GM21423 (cell line): ENCODE measurements at regions not wholly inside any gene's neighbourhood (a gene's known extent, or its start where the extent isn't known, plus 50 kb on each side); places are given as distances from the start of the nearest gene placed in this dataset.

ENCODE experiments used
- ATAC-seq: cut with Tn5 transposase; IDR thresholded peaks from one replicate; pipeline ENCODE4 v1.9.1; 2021; ENCODE audit warnings: mild to moderate bottlenecking, moderate library complexity; ENCODE audit not compliant: unreplicated experiment

DNA sequence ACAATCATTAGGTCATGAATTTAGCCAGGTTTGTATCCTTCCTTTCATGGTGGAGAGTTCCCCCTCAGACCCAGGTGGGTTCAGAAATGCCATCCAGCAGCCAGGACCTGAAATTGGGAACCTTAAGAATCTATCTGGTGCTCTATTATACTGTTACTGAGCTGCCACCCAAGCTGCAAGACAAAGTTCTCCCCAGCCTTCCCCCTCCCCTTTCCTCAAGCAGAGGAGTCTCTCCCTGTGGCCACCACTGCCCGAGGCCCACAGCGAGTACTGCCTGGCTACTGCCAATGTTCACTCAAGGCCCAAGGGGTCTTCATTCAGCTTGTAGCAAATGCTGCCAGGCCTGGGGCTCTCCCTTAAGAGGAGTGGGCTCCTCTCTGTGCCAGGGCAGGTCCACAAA is 133.8 kb downstream of the TMEM38B start:
- no peak for ATAC-seq

DNA sequence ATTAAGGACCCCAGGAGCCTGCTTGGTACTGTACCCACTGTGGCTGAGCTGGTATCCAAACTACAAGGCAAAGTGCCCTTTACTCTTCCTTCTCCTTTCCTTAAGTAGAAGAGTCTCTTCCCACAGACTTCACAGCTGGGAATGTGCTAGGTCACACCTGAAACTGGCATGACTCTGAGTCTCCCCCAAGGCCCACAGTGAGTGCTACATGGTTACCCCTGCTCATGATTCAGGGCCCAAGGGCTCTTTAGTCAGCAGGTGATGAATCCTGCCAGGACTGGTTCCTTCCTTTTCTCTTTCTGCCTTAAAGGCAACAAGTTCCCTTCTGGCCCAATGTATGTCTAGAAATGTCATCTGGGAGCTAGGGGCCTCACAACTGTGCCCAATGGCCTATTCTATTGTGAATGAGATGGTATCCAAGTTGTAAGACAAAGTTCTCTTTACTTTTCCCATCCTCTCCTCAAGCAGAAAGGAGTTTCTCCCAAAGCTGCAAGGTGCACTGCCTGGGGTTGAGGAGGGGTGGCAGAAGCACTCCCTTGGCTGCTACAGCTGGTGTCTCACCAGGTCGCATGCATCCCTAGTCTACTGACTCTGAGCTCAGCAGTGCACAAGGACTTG is 134.4 kb downstream of the TMEM38B start:
- no peak for ATAC-seq

DNA sequence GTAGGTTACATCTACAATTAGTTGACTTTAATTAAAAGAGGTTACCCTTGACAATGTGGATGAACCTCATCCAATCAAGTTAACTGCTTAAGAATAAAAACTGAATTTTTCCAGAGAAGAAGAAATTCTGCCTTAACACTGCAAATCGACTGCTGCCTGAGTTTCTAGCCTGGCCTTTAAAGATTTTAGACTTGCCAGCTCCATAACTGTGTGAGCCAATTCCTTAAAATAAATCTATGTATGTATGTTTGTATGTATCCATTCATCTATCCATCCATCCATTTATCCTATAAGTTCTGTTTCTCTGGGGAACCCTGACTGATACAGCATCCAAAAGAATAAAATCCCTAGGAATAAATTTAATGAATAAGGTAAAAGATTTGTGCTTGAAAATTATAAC is 136.1 kb downstream of the TMEM38B start:
- no peak for ATAC-seq

DNA sequence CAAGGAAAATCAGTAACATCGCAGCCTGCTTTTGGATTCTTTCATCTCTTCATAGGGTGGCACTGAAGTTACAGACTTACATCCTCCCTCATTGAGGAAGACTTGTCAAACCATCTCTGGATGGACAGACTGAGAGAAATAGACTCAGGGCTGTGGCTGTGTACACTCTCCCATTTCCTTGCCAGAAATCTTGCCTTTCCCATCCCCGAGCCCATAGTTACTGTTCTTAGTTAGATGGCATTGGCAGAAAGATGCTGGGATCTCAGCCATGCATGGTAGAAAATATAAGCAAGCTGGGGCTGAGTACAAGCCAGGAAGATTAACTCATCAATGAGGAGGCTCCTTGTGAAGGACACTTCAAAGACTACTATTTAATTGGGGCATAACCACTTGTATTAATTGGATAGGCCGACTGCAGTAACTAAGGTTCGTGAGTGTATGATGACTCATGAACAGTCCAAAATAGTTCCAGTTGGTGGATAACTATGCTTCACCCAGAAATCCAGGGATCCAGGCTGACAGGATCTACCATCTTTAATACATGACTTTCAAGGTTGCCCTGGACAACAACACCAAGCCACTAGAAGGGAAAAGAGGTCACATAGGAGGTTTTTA is 137.9 kb downstream of the TMEM38B start:
- ATAC-seq: no peak

DNA sequence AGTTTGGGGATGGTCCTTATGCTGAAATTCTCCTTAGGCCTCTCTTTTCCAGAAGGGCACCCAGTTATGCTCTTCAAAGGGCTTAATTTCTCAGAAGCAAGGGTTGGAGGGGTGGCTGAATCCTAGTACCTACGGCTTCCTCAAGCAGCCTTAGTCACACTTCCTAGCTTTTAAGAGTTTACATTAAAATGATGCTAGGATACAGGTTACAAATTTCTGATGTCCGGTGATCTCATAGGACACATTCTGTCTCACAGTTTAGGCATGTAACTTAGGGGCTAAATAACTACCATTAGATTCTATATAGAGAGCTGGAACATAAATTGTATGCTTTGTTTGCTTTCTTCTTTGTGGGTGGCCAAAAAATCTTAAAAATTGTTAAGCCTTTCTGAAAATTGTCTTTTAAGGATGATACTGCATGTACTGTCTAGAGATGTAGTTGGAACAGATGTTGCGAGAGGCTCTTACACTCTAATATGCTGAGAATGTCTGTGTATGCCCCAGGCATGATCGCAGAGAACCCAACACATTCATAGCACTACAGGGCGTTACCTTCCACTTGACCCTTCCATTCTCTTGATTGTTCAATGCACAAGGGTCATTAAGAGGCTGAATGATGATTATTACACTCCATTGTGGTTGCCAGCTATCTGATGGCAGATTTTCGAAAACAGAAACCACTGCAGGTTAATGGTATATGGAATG is 139.1 kb downstream of the TMEM38B start:
- ATAC-seq: no peak

DNA sequence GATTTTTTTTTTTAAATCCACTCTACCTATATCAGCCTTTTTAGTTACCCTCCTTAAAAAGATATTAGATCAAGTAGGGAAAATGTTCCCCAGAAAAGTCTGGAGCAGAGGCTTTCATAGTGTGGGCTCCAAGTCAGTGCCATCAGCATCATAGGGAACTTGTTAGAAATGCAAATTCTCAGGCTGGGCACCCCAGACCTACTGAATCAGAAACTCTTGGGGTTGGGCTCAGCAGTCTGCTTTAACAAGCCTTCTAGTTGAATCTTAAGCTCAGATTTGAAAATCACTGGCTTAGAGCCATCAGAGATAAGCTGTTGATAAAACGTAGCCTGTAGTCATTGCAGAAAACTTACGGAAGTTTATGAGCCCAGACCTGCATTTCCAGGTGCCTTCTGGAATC is 140.1 kb downstream of the TMEM38B start:
- no peak for ATAC-seq

DNA sequence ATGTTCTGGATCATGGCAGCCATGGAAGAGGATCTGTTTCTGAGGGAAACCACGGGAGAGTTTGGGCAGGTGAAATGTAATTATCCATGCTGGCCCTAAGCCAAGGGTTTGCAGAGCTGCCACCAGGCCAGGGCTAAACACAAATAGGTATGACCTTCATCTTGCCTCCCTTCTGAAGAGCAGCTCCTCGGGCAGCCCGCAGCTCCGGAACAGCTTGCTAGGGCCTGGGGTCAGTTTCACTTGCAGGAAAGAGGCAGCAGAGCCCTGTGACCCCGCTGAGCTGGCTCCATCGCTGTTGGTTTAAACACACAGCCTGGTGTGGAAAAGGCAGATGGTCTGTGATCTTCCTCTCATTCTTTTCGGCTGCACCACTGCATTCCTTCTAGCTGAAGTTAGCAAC is 141.4 kb downstream of the TMEM38B start:
- ATAC-seq: no peak

DNA sequence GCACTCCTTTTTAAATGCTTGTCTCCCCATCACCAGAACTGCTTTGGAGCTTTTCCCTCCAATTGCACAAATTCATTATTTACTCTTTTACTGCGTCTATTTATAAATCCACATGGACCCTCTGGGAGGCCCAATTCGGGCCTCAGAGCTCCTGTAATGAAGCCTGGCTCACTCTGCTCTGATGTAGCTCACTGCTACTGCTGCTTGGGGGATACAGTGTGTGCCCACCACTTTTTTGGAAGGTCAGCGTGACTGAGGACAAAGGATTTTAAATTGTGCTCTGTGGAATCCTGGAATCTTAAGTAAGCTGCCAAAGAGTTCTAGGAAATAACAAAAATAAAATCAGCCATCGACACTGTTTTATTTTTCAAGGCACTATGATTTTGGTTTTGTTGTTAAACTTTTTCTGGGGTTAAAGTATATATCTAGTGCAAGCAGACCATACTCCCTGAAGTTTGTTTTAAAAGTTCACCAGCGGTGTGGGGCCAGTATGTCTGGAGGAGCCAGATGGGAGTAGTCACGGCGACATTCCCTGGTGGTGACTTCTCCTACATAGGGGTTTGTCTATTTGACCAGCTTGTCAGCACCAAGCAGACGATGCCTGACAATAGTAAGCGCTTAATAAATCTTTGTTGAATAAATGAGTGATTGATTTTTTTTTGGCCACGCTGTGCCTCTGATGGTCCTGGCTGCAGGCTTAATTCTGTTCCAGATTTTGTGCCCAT is 142.8 kb downstream of the TMEM38B start:
- no peak for ATAC-seq

DNA sequence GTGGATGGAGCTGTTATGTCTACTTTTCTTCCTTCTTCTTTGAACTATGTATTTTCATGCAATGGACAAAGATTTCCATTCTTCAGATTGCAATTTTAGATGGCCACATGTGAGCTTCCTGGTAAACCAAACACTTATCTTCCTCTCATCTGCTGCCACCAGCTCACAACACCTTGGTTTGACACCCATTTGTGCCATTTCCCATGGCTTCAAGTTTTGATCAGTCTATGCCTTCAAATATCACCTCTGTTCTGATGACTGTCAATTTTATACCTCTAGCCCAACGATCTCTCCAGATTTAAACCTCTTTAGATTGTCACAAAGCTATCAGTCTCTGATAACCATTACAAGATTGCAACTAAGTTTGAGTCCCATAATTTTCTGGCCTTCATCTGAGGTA is 147.2 kb downstream of the TMEM38B start:
- ATAC-seq: no peak

DNA sequence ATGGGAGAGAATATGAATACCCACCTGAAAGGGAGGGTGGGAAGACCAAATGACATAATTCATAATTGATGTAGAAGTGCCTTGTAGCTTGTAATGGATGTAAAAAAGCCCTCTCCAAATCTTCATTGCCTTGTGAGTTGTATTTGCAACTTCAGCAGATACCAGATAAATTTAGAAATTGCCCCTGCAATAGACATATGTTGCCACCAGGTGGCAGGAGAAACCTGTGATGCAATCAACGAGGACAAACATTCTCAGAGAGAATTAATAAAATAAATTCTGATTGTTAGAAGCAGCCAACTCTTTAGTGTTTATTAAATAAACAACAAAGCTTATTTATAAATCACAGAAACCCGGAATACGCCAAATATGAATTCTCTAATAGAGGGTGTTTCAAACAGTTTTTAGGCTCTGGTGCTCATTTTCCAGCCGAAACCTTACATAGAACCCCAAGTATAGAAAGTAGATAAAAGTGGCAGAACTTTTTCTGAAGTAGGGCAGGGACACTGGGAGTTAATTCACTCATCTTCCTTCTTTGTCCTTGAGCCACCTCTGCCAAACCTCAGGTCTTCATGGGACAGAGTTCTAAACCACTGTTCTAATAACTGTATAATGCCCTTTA is 147.8 kb downstream of the TMEM38B start:
- ATAC-seq: peak; percentile 57

DNA sequence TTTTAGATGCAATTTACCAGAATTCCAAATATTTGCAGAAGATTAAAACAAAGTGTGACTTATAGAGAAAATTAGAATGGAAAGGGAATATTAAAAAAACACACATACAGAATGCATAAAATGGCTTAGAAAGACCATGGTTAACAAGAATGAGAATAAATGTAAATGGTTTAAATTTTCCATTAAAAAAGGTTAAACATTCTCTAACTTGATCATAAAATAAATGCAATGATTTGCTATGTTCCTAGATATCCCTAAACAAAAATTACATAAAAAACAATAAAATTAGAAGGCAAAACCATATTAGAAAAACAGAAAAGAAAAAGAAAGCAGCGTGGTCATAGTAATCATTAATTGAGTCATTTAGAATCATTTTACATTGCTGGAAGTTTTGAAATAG is 152.5 kb downstream of the TMEM38B start:
- ATAC-seq: no peak

DNA sequence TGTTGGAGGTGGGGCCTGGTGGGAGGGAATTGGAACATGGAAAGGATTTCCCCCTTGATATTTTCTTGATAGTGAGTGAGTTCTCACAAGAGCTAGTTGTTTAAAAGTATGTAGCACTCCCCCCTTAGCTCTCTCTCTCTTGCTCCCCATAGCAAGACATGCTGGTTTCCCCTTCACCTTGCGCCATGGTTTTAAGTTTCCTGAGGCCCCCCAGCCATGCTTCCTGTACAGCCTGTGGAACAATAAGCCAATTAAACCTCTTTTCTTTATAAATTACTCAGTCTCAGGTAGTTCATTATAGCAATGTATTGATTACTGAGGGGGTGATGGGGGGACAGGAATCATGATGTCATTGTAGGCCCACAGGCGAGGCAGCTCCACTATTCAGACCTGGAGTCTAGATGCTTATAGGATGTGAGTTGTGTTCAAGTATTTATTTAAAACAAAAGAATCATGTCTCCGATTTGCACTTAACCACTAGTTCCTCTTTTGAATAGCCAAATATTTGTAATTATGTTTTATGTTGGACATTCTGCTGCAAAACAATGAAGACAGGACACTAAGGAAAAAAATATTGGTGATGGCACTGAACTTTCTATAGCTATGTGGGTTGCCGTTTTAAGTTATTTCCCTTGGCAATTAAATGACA is 156.6 kb downstream of the TMEM38B start:
- ATAC-seq: no peak

DNA sequence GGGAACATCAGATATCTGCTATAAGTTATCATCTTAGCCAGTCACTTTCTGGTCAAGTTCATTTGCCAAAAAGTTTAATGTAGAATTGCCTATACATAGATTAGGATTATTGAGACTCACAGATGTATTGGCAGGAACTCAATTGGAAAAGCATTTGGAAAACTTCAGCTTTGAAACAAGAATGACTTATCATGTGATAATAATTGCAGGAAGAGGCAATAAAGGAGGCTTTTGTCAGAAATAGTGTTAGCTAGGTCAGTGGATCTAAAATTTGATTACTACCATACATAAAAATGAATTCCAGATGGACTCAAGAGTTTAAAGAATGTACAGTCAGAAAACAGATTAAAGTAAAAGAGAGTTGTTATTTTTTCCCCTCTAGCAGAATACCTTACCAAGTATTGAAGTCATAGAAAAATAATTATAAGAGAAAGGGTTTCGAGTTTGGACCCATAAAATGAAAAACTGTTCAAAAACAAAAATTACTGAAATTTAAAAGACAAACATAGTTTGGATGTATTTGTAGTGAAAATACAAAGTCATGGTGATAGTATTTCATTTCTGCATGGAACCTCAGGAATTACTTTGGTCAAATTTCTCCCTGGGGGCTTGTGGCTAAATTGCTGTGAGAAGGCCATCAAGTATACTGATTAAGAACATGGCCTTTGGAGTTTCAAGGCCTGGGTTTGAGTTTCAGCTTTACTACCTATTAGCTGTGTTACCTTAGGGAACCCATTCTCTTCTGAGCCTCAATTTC is 159.9 kb downstream of the TMEM38B start:
- no peak for ATAC-seq

DNA sequence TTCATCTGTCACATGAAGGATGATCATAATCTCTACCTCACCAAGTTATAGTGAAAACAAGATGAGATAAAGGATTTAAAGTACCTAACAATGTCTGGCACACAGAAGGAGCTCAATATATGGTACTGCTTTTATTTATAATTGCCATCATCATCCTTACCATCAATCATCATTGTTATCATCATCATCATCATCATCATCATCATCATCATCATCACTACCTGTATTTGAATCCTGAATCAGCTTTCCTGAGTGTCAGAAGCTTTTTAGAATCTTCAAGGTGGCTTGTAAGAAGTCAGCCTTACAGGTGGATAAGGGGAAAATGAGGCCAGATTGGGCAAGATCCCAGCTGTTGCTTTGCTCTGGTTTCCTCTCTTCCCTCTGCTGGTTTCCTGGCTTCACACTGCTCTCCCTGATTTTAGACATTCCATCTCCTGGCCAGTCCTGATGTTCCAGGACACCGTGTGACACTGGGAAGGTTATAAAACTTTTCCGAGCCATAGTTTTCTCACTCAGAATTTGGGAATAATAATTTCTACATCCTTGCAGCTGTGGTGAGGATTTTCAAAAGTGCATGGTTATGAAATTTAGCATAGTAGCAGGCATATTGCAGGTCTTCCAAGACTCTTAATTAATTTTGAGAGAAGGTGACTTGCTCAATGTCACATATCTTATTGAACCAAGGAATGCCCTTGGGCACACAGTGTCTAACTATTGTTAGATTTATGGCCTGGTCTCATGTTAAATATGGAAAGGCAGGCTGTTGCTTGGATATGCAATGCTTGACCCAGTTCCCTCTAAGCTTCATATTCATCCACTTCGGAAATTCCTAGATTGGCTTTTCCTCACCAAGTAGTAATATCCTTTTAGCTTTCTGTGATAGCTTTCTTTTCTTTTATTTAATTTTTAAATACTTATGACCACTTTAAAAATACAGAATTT is 160.7 kb downstream of the TMEM38B start:
- ATAC-seq: no peak

DNA sequence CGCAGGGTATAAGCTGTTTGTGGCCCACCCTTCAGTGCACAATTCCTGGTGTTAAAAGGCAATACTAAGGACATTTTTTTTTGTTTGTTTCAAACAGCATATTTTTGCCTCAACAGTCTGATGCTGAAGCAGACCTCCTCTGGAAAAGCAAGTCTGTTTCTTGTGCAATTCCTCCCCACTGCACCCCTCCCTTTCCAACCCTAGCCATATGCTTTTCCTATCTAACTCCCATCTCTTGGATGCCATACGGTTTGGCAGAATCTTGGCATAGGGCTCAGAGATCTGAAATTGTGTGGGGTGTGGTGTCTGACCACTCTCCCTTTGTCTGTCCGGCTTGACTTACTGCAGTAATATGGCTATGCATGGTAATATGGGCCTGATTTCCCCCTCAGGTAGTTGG is 161.6 kb downstream of the TMEM38B start:
- no peak for ATAC-seq

DNA sequence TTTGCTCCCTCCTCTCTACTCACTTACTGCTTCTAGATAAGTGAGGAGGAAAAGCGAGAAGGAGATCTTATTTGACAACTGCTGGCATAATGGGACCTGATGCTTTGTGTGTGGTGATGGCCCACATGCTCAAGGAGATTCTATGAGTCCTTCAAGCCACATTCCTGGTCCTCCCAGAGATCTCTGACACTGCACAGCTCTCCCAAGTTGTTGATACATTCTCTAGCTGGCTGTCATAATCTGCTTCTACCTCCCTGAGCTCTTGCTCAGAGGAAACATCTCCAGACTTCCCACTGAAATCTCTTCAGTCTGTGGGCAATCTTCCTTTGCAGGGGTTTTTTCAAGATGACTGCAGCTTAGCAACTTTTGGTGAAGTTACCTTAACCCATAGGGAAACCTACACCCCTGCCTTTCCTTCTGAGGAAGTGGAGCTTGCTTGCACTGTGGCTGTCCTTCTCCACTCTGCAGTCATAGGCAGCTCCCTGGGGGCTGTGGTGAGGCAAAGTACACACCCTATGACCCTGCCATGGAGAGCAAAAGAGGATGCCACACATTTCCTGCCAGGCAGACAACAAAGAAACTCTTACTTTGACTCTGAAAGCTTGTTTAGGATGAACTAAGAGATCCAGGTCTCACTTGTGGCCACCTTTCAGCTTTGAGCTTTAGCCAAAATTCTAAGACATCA is 163.8 kb downstream of the TMEM38B start:
- peak; percentile 92 for ATAC-seq

DNA sequence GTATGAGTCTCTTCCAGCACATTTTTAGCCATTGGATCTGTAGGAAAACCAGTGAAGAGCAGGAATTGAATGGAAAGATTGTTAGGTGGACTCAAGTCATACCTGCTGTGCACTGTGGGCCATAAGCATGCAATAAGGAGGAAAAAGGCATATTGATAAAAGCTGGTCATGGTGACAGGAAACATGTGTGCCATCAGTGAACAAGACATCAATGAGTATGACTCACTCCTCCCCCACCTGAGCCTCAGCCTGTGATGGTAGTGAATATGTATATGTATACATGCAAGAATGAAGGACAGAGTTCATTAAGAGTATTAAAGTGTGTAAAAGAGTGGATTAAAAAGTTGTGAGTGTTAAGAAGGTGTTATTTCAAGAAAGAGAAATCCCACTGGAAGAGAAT is 164.5 kb downstream of the TMEM38B start:
- no peak for ATAC-seq

DNA sequence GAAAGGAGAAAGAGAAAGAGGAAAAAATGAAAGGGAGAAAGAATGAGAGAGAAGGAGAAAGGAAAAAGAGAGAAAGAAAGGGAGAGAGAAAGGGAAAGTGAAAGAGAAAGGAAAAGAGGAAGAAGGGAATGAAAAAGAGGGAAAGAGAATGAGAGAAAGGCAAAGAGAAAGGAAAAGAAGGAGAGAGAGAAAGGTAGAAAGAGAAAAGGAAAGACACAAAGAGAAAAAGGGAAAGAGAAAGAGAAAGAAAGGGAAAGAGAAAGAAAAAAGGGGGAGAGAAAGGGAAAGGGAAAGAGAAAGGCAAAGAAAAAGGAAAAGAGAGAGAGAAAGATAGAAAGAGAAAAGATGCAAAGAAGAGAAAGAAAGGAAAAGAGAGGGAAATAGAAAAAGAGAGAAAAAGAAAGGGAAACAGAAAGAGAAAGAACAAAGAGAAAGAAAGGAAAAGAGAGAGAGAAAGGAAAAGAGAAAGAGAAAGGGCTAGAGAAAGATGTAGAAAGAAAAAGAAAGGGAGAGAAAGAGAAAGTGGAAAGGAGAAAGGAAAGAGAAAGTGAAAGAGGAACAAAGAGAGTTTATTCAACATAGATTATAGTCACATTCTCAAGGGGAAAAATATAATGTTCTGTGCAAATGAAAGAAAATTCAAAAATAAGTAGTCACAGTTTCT is 165.2 kb downstream of the TMEM38B start:
- ATAC-seq: no peak
